A673 (cell line): ENCODE measurements at regions not wholly inside any gene's neighbourhood (a gene's known extent, or its start where the extent isn't known, plus 50 kb on each side); places are given as distances from the start of the nearest gene placed in this dataset.

ENCODE experiments used
- EZH2 ChIP-seq: fragments of 200-600 bp; sonication (generic); IDR thresholded peaks from 2 replicates; pipeline ENCODE4 v1.6.1; 2017; ENCODE audit warnings: borderline replicate concordance, low read depth, mild to moderate bottlenecking, mixed read lengths, antibody characterized with exemption, low read length; ENCODE audit not compliant: poor library complexity, severe bottlenecking
- TF ChIP-seq, protein P1 (sequence below): fragments of 300-800, 200-600 bp; sonication (generic); conservative IDR thresholded peaks from 2 replicates; pipeline ENCODE4 v1.5.1; 2017; ENCODE audit warnings: low read depth, mild to moderate bottlenecking, antibody characterized with exemption, low read length, moderate library complexity, mixed read lengths

DNA sequence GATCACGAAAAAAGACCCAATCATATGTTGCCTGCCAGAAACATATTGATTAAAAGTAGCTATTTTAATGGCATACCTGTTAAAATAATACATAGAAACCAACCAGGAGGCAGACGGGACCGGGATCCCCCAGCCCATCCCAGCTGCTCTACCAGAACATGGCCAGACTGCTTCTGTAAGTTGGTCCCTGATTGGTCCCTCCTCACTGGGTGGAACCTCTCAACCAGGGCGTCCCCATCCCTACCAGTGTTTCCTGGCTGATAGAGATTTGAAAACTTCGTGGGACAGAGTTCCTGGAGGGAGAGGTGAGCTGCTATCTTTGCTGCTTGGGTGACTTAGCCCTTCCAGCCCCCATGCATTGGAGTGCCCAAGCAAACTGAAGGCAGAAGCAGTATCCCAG lies 256.2 kb downstream of the TRAM1L1 start:
- TF ChIP-seq, protein P1, sequence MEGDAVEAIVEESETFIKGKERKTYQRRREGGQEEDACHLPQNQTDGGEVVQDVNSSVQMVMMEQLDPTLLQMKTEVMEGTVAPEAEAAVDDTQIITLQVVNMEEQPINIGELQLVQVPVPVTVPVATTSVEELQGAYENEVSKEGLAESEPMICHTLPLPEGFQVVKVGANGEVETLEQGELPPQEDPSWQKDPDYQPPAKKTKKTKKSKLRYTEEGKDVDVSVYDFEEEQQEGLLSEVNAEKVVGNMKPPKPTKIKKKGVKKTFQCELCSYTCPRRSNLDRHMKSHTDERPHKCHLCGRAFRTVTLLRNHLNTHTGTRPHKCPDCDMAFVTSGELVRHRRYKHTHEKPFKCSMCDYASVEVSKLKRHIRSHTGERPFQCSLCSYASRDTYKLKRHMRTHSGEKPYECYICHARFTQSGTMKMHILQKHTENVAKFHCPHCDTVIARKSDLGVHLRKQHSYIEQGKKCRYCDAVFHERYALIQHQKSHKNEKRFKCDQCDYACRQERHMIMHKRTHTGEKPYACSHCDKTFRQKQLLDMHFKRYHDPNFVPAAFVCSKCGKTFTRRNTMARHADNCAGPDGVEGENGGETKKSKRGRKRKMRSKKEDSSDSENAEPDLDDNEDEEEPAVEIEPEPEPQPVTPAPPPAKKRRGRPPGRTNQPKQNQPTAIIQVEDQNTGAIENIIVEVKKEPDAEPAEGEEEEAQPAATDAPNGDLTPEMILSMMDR = no peak
- no peak for TF ChIP-seq EZH2
